ENCODE measurements at regions not wholly inside any gene's neighbourhood (a gene's known extent, or its start where the extent isn't known, plus 50 kb on each side); places are given as distances from the start of the nearest gene placed in this dataset.

GRCh38 chr13:88707646-88708045 is 1036.5 kb downstream of the SLITRK5 start:
- H2BK15ac ChIP-seq (ENCODE audit: low read depth, low read length) = no peak overlapping the region
- no peak overlapping the region for H2AK9ac ChIP-seq (replicated peaks; ENCODE audit: low read depth, low read length, poor library complexity)
- no peak overlapping the region for H2BK20ac ChIP-seq (ENCODE audit: low read depth, low read length)
- no peak overlapping the region for H2BK120ac ChIP-seq (ENCODE audit: low read depth, low read length)
- no peak overlapping the region for H4K8ac ChIP-seq (ENCODE audit: low read depth in 2 of 2, low read length in 2 of 2)
- no peaks in the 10 kb centered on the region for H3K4me1 ChIP-seq (ENCODE audit: control insufficient read depth, insufficient read depth, low read length)
- no peak overlapping the region for H3K4me2 ChIP-seq (ENCODE audit: low read depth, low read length)
- H4K20me1 ChIP-seq (ENCODE audit: insufficient read depth, low read length) = no peaks in the 10 kb centered on the region
- peaks cover 3% of the 10 kb centered on the region for H3K9me3 ChIP-seq (ENCODE audit: control insufficient read depth, insufficient read depth, low read length)
- in situ Hi-C loops (cut with MboI; ENCODE audit: low sequenced_read_pairs) (no loop called here), intact Hi-C loops (cut with micrococcal nuclease) (no loop called here), dilution Hi-C loops (cut with HindIII; ENCODE audit: low sequenced_read_pairs, unreplicated experiment) (no loop called here)
- H3K4ac ChIP-seq (ENCODE audit: low read depth, low read length) = no peak overlapping the region
- no peak for DNase-seq
- H2AK5ac ChIP-seq (ENCODE audit: low read depth, low read length) = no peak overlapping the region
- H3K56ac ChIP-seq (ENCODE audit: extremely low read depth, insufficient read depth, low read length) = no peak overlapping the region
- H3K14ac ChIP-seq (replicated peaks; ENCODE audit: low read depth, low read length) = no peak overlapping the region
- no peak overlapping the region for H3K23ac ChIP-seq (ENCODE audit: low read depth, low read length)
- H3K36me3 ChIP-seq (ENCODE audit: control insufficient read depth, insufficient read depth, low read length) = no peaks in the 10 kb centered on the region
- H3K79me1 ChIP-seq (ENCODE audit: low read depth in 1 of 2, low read length in 2 of 2) = no peaks in the 10 kb centered on the region
- ATAC-seq (ENCODE audit: low read depth) = no peak
- H3K27me3 ChIP-seq (ENCODE audit: control insufficient read depth, insufficient read depth, low read length) = no peaks in the 10 kb centered on the region
- CTCF ChIA-PET = no interaction called here
- POLR2A ChIA-PET (ENCODE audit: unreplicated experiment) = no interaction called here
- H2AFZ ChIP-seq (replicated peaks; ENCODE audit: low read length, poor library complexity) = no peak overlapping the region
- no peak overlapping the region for H3K4me3 ChIP-seq (ENCODE audit: insufficient read depth, low read depth, low read length)
- H3K9ac ChIP-seq (ENCODE audit: low read depth, low read length) = no peak overlapping the region
- no peak overlapping the region for H4K5ac ChIP-seq (ENCODE audit: low read depth, low read length)
- no peak overlapping the region for H4K91ac ChIP-seq (ENCODE audit: insufficient read depth, low read depth, low read length)
- no peak overlapping the region for H3K27ac ChIP-seq (ENCODE audit: insufficient read depth, low read length)
- no peak overlapping the region for H3K18ac ChIP-seq (ENCODE audit: low read depth, low read length)
- no peaks in the 10 kb centered on the region for H3K9me1 ChIP-seq (ENCODE audit: insufficient read depth, low read length)
- no peak for TF ChIP-seq MAFK (IDR thresholded peaks at IDR 0.05; ENCODE audit: low read depth, low read length)
- no peak for TF ChIP-seq NFE2L2 (IDR thresholded peaks at IDR 0.05; ENCODE audit: low read depth, low read length)
- no peak for TF ChIP-seq CTCF (conservative IDR thresholded peaks at IDR 0.05; ENCODE audit: low read depth, low read length)
- no peak for TF ChIP-seq POLR2A (IDR thresholded peaks at IDR 0.05; ENCODE audit: low read depth, low read length)
- TF ChIP-seq CHD1 (IDR thresholded peaks at IDR 0.05; ENCODE audit: low read depth, low read length) = no peak
- no peak for TF ChIP-seq RCOR1 (IDR thresholded peaks at IDR 0.05; ENCODE audit: insufficient replicate concordance, low read length)
- no peak for TF ChIP-seq CEBPB (IDR thresholded peaks at IDR 0.05; ENCODE audit: low read depth, low read length)
- TF ChIP-seq ELK1 (IDR thresholded peaks at IDR 0.05; ENCODE audit: borderline replicate concordance, low read depth, low read length) = no peak
- no peak for TF ChIP-seq RFX5 (IDR thresholded peaks at IDR 0.05; ENCODE audit: low read depth, low read length)
- no peak overlapping the region for H2BK5ac ChIP-seq (ENCODE audit: low read depth, low read length, poor library complexity, severe bottlenecking)
- no TSS peak for BruUV-seq (replicated peaks)

Data from IMR-90 (cell line).